Dermis blood vessel endothelial cell (primary cell): ENCODE measurements at regions not wholly inside any gene's neighbourhood (a gene's known extent, or its start where the extent isn't known, plus 50 kb on each side); places are given as distances from the start of the nearest gene placed in this dataset.
"Not testable (repeated sequence)": the region's sequence is repeated elsewhere in the genome, so short reads cannot be mapped to it uniquely, and the experiment has no call there.

ENCODE experiments used
- DNase-seq: peaks from one replicate; pipeline ENCODE4 v3.0.0; 2010

DNA sequence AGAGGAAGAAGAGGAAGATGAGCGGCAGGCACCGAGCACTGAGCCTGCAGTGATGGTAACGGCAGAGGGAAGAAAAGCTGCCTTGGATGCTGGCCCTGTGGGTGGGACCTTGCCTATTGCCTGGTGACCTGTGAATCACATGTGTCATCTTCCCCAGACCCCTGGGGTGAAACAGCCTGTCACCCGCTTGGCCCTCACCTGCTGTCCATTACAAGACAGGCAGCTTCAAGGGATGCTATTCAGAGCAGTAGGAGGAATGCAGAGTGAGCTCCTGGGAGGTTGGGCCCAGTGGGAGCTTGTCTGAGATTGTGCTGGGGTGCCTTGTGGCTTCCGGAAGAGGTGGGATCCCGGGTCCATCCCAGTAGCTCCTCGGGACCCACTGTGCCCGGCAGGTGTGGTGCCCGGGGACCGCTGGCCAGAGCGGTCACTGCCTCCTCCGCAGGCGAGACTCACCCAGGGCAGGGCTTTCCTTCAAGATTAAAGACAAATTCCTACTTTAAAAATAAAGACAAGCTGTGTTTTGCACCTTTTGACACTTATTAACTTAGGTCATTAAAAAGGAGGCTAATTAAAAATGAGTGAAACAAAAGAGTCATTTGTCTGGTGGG, 440.2 kb upstream of the MKI67 start:
- no peak for DNase-seq

GRCh38 chr10:128567551-128567950, 441.3 kb upstream of the MKI67 start:
- no peak for DNase-seq

DNA sequence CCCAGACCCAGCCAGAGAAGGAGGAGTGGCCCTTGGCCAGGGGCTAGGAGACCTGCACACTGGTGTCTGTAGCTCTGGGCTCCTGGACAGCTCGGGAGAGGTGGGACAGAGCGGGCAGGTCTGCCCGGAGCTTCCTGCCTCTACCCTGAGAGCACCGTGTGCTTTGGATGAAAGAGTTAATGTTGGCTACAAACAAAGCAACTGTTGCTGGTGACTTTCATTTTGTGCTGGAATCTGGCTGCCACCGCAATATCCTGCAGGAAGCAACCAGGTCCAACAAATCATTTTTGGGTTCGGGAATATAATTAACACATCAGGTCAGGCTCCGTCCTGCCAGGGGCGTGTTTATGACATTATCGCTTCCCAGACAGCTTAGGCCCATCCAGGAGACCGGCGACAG, 441.8 kb upstream of the MKI67 start:
- DNase-seq, result no peak

DNA sequence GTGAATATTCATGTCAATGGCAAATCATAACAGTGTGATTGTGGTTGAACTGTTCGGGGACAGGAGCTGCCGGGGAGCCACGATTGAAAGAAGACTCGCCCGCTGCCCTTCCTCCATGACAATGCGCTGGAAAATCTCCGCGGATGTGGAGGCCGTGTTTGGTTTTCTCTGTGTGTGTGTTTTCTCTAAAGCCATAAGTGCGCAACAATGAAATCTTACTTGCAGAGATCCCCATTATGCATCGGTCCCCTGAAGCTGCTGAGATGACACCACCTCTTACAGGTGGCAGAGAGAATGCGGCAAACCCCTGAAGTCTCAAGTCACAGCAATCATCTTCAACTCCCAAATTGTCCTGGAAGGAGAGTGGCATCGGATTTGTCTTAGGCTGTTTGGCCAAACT, 442.3 kb upstream of the MKI67 start:
- DNase-seq, result no peak

DNA sequence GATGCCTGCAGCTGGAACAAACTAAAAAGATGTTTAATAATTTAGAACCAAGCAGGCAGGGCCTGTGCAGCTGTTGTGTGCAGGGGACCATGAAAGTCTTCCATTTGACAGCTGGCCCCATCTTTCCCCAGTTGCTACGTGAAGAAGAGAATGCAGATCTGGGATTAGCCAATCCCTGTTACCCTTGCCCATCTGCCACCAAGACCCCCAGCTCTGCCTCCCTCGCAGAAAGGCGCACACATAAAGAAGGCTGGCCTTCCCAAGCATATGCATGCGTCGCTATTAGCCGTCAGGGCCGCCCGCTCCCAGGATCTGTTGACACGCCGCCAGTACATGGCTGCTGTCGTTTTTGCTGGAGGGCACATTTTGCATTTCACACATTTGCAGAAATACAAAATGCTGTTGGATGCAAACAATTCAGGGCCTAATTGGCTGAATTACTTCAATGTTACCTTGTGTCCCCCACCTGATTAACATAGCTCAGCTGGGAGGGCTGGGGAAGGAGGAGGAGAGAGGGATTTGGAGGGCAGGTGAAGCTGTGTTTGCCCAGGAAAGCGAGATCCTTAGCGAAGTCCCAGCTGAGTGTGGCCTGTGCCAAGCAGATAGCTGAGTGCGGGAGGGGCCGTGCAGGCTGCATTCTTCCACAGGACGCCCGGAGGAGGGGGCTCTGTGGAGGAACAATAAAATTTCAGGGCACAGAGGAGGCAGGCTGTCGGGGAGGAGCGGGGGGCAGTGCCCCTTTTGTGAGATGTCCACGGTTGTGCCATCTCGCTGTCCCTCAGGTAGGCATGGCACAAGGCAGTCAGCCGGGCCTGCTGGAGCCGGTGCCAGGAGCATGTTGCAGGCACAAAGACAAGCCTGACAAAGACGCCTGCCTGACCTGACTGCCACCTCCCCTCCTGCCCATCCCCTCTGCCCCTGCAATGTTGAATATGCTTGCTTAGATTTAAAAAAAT, 443.0 kb upstream of the MKI67 start:
- DNase-seq, result no peak

DNA sequence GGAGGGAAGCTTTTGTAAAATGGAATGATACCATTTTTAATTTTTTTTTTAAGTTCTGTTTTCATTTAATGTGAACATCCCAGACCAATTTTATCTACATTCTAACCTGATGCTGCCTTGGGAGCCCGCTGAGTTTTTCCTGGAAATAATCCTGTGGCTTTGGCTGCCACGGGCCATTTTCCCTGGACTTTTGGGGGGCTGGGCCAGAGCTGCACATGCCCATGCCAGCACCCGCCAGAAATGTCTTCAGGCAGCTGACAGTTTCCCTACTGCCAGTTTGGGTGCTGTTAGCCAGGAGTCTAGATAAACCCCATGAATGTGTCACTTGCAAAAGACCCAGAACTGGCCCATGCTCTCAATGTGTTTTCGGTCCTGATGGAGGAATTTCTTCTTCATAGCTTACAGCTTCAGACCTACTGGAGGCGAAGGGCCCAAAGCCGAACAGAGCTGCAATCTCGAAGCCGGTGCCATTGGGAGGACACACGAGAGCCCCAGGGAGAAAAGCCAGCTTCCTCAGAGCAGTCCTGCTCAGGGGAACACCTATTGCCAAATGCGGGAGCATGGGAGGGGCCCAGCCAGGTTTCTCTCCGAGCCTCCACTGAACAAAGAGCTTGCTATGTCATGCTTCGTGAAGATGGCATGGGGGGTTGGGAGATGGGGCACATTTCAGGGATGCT, 444.2 kb upstream of the MKI67 start:
- DNase-seq, result no peak

- no peak for DNase-seq
These were observed 444.8 kb upstream of the MKI67 start for GRCh38 chr10:128571071-128571470.

DNA sequence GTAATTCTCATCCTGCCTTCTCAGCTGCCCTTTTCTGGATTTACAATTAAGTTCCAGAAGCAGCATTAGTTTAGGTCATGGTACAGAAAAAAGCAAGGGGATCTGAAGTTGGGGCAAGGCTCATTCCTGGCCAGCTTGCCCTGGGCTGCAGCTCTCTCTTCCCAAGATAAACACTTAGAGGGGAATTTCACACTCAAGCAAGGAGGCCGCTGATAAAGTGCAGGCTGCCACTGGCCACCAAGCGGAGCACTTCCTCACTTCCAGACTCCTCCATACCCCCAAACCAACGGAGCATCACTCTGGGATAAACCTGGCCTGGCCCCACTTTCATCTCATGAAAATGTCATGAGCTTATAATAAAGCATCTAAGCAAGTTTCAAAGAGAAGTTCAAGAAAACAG, 445.5 kb upstream of the MKI67 start:
- DNase-seq, result no peak

DNA sequence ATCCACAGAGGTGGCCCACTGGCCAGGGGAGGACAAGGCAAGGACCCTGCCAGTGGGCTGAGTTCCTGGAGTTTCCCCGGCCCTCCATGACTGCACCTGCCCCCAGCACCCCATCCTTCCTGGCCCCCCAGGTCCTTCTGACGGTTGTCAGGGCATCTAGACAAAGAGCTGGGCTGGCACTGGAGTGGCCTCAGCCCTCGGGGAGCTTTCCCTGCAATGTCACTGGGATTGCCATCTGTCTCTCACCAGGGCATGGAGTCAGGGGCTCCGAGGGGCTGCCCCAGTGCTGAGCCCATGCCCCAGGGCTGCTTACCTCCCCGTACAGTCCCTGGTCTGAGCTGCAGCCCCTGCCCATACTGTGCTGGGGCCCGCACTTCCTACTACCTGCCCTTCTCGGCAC, 446.5 kb upstream of the MKI67 start:
- DNase-seq, result no peak

DNA sequence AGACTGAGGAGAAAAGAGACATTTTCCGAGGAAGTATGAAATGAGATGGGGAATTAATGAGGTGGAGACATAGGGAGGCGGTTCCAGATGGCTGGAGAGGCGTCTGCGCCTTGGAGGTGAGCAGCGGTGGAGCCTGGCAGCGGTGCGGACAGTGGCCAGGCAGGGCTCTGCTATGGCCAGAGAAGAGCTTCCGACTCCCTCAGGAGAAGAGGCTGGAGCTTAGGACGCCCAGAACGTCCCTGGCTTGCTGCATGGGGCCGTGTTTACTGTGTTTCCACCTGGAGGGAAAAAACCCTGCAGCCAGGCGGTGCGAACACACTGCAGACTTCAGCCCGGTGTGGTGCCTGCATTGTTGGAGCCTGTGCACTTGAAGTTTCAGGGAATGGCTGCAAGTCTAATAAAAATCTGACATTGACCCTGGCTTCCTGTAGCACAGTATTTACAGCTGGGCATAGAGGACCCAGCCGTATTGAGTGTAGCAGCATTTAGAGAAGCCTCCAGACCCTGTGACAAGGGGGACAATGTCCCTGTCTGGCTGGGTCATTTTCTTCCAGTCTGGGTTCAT, 447.1 kb upstream of the MKI67 start:
- DNase-seq, result no peak

GRCh38 chr10:128573986-128574385, 447.8 kb upstream of the MKI67 start:
- no peak for DNase-seq

GRCh38 chr10:128574581-128575210, 448.5 kb upstream of the MKI67 start:
- no peak for DNase-seq

DNA sequence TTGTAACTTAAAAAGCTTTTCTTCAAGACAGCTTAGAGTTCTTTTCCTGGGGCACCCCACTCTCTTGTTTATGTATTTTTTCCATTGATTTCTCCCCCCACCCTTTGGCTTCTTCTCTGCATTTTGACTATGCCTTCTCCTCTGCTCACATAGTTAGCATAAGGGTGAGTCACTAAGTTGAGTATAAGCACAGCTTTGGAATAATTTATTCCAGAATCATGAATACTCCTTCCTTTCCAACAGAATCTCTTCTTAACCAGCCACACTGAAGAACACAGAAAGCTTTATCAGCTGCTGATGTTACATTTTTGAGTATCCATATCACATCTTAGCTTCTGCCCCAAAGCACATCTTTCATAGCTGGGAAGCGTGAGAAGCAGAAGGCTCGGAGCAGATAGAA, 449.5 kb upstream of the MKI67 start:
- no peak for DNase-seq

DNA sequence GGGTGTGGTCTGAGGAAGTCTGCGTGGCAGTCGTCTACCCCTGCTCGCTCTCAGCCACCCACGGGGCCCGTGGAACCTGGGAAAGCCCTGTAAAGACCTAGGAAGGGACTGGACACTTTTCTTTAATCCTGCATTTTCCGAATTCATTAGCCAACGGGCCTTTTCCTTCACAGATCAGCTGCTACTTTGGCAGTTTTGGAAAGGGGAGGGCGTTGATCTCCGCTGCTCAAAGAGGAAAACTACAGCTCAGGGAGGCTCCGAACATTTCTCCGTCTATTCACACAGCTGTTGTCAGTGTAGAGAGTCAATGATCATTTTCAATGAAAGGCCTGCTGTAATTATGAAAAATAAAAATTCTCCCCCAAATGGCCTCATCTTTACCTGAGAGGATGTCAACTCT, 450.1 kb upstream of the MKI67 start:
- DNase-seq, result no peak

DNA sequence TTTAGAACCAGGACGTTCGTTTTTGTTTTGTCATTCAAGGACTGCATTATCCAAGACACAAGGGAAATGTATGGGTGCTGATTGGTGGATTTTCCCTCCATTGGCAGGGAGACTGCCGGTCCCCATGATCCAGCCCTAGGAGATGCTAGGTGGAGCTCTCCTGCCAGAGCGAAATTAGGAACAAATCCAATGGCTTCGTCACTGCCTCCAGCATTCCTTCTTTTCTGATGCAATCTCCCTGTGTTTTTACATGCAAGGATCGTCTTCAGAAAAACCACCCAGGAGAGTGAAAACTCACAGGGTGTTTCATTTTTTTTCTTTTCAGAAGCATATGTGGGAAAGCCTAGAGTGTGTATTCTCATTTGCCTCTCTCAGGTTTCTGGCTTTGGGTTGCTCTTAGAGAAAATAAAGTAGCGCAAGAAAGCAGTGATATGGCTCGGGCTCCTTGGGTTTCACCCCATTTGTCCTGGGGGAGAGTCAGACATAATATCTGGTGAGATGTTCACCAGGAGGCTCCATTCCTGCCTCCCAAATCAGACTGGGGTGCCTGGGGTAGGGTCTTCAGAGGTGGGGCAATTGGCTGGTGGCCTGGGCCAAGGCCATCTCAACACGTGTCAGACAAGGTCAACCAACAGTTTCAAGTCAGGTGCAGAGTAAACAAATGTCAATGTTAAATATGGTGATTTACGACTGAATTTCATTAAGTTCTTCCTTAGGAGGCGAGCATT, 450.9 kb upstream of the MKI67 start:
- no peak for DNase-seq

DNA sequence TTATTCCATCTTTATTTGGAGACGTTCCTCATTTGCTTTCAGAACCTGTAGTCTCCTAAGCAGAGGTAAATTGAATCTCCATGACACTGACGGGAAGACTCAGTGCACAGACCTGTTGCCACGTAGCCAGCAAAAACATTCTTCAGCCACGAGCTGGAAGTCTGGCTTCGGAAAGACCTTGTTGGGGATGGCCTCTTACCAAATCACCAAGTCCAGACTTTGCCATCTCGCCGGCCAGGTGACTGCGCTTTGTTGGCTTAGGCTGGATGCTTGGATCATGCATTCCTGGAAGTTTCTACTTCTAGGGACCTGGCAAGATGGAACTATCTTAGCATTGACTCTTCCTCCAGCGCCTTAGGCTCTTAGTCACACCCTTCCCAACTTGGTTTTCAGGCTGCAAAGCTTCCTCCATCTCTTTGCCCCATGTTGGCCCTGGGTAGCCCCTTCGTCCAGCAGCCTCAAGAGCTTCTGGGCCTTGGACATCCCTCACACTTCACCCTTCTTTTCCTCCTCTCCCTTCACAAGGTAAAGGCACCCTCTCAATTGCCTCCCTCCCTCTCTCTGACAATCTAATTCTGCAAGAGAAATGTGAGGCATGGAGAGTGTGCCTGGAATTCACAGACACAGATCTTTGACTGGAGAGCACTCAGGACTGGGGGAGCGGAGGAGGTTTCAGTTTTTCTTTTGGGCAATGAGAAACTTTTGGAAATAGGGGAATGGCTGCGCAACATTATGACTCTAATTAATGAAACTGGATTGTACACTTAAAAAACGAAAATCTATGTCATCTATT, 451.9 kb upstream of the MKI67 start:
- no peak for DNase-seq

DNA sequence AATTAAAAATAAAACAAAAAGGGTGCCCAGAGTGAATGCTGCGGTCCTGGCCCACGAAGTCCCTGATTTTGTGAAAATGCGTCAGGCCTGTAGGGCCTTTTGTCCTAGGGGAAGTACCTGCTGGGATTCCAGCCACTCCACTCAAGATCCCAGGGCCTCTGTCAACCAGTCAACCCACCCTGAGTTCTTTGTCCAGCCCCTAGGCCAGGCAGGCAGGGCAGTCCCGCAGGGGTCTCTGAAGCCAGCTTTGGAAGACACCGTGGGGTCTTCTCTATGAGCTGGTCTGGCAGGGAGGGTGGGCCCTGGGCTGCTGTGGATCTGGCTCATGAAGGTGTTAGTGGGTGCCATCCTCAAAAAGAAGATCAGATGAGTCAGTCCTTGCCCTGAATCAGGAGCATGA, 452.5 kb upstream of the MKI67 start:
- no peak for DNase-seq

- DNase-seq, result no peak
These were observed 453.1 kb upstream of the MKI67 start for GRCh38 chr10:128579280-128579865.

DNA sequence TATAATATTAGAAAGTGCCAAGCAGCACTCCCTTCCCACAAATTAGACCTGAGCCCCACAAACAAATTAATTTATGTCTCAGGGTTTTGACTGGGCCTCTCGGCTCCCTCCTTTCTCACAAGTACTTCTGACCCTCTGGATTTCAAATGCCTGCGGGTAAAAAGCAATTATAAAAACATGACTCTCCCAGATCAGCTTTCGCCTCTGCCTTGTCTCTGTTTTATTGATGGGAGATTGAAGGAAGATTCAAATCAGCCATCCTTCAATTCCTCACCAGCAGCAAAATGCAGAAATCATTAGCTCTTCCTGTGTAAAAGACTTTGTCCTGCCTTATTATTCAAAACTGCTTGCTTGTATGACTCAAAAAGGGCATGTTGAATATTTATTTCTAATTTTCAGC, 453.7 kb upstream of the MKI67 start:
- DNase-seq, result no peak

- DNase-seq, result not testable (repeated sequence)
These were observed 456.9 kb upstream of the MKI67 start for GRCh38 chr10:128583125-128583524.

GRCh38 chr10:128586599-128586998, 460.4 kb upstream of the MKI67 start:
- not testable (repeated sequence) for DNase-seq
